Peyer's patch (tissue), 4 donors: ENCODE measurements at regions not wholly inside any gene's neighbourhood (a gene's known extent, or its start where the extent isn't known, plus 50 kb on each side); places are given as distances from the start of the nearest gene placed in this dataset.

Experiments
- CTCF ChIP-seq, 6 experiments: fragments of 450-650 bp in 4 of 6; fragments of 200-600 bp in 2 of 6; sonication (generic) in 1 of 6; IDR thresholded peaks; one replicate each; pipeline ENCODE4 v1.5.1; 2017 to 2019; ENCODE audit warnings: antibody characterized with exemption in 6 of 6, mild to moderate bottlenecking in 3 of 6, moderate library complexity in 1 of 6
- POLR2A ChIP-seq, 2 donors: fragments of 450-650 bp; IDR thresholded peaks; one replicate each; pipeline ENCODE4 v1.5.1; 2017; ENCODE audit warnings: antibody characterized with exemption in 2 of 2, mild to moderate bottlenecking in 2 of 2, moderate library complexity in 2 of 2

GRCh38 chr12:111074965-111075364, 154.6 kb upstream of the MYL2 start:
- no peak for TF ChIP-seq POLR2A (IDR thresholded peaks at IDR 0.05)
- no peak for TF ChIP-seq CTCF (IDR thresholded peaks at IDR 0.05)
